SIG-M5 treated with dmso at 0.1 percent for 504 hours (cell line): ENCODE measurements at regions not wholly inside any gene's neighbourhood (a gene's known extent, or its start where the extent isn't known, plus 50 kb on each side); places are given as distances from the start of the nearest gene placed in this dataset.
"Not testable (repeated sequence)": the region's sequence is repeated elsewhere in the genome, so short reads cannot be mapped to it uniquely, and the experiment has no call there.

Experiments used
- DNase-seq: peaks from one replicate; lab custom pipeline; 2025; ENCODE audit not compliant: unreplicated experiment; lab: John Stamatoyannopoulos, UW

DNA sequence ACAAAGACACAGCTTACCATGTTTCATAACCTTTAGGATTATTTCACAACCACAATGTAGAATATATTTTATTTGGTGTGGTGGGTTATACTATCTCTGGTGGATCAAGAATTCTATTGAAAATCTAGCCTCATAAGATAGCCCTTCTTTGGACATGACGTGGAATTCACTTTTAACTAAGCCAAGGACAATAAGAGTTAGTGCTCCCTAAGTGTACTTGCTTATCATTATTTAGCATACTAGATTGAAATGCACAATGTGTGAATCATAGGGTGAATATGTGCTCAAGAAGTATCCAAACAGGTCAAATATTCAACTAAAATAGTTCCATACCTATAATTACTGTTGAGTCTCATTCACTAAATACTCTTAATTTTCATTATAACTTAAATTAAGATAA, 1179.5 kb upstream of the GOT2 start:
- no peak for DNase-seq

DNA sequence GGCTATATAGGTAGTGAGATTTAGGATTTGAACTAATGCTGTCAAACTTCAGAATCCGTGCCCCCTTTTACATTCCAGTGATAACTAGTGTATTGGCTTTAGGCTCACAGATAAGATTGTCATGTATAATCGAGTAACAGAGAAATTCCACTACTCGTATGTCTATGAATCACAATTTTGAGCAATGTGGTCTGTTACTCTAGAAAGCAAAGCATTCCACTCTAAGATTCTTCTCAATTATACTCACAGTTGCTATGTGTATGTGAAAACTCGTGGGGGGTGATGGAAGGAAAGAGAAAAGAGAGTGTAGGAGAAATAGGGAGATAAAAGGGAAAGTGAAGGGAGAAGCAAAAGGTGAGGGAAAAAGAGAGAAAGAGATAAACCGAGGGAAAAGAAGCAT, 1175.1 kb upstream of the GOT2 start:
- no peak for DNase-seq

GRCh38 chr16:59907611-59908010, 1173.5 kb upstream of the GOT2 start:
- no peak for DNase-seq

- DNase-seq, result no peak
Measured at GRCh38 chr16:59905606-59906005, 1171.5 kb upstream of the GOT2 start.

GRCh38 chr16:59905131-59905530, 1171.0 kb upstream of the GOT2 start:
- DNase-seq, result no peak

DNA sequence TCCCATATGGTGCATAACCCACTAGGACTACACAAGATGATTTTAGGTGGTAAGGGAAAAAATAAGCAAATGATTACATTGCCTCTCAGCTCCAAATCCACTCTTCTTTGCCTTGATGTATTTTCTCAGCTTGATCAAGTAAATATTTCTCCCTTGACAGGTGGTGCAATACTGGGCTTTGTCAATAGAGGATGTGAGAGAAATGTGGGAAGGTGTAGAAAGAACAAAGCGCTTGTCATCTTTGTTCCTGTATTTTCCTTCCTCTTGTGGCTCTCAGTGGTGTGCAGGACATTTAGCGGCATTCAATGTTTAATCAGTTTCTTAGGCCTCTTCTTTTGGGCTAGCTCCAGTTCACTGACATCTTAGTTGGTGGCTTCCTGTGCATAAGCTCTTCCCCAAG, 1165.8 kb upstream of the GOT2 start:
- DNase-seq, result peak; percentile 2

- no peak for DNase-seq
Measured at GRCh38 chr16:59892376-59892775, 1158.3 kb upstream of the GOT2 start.

GRCh38 chr16:59887856-59888255, 1153.7 kb upstream of the GOT2 start:
- DNase-seq, result no peak

- no peak for DNase-seq
Measured at GRCh38 chr16:59886021-59886420, 1151.9 kb upstream of the GOT2 start.

DNA sequence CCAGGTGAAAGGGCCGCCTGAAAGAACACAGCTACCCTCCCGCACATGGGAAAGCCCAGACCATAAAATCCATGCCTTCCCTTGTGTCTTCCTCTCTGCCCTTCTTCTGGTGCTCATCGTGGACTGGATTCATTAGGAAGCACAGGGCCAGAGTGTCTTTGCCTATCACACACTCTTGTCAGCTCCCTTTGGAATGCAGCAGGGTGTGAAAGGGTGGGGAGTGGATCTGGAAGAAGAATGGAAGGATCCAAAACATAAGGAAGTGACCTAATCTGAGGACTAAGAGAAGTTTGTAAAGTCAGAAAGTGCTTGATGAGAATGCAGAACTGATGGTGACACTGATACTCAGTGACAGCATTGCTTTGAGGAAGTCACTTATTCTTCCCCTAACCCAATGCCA, 1147.3 kb upstream of the GOT2 start:
- no peak for DNase-seq

DNA sequence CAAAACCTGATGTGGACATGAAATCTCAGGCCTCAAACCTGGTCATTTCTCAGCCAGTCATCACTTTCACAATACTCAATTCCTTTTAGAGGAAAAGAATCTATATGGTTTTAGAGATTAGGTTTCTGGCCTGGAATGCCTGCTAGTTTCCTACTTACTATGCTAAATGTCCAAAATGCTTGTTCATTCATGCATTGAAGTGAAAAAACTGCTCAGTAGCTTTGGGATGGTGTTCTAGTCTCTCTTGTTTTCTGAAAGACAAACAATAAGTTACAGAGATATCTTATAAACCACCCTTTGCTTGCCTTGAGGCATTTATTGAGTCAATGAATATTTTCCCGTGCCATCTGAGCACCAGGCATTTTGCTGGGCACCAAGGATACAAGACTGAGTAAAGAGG, 1146.5 kb upstream of the GOT2 start:
- DNase-seq, result no peak

GRCh38 chr16:59878999-59879398, 1144.9 kb upstream of the GOT2 start:
- no peak for DNase-seq

- DNase-seq, result no peak
Measured at GRCh38 chr16:59878479-59878878, 1144.4 kb upstream of the GOT2 start.

GRCh38 chr16:59864981-59865666, 1131.0 kb upstream of the GOT2 start:
- DNase-seq, result no peak

DNA sequence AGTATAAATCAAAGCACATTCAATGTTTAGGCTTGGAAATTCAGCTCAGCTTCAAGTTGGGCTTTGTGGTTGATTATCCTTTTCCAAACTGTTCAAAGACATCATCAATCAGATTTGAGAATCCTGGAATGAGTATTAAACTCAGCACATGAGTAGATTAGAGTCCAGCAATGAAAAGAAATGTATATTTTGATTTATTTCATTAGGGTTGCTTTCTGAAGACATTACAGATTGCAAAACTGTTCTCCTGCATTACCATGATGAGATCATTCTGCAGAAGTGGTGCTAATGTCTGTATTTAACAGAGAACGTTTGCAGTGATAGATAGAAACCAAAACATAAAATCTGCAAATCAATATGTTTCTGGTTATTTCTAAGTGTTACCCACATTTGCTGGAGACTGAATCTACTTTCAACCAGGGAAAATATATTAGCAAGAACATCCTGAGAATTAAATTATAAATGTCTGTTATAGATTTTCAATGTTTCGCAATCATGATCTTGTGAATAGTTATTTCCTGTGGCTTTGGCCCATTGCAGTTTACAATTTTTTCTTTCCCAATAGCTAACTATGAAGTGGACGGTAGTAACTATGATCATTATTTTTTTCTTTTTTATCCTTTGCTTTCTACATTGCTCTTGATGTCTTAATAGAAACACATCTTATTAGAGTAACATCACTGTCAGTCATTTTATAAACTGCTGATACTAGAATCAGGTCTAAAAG, 1125.7 kb upstream of the GOT2 start:
- DNase-seq, result no peak

GRCh38 chr16:59854846-59855439, 1120.8 kb upstream of the GOT2 start:
- no peak for DNase-seq

DNA sequence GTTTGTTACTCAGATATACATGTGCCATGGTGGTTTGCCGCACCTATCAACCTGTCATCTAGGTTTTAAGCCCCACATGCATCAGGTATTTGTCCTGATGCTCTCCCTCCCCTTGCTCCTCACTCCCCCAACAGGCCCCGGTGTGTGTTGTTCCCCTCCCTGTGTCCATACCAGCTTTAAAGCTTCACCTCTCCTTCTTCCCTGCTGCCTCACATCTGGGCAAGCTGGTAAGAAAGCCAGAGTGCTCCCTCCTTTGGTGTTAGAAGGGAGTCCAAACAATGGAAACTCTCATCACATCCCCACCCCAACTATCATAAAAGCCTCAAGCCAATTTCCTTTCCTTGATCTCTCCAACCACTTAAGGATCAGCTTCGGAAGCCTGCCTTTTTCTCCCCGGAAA, 1115.6 kb upstream of the GOT2 start:
- DNase-seq, result no peak

- no peak for DNase-seq
Measured at GRCh38 chr16:59848296-59848695, 1114.2 kb upstream of the GOT2 start.

DNA sequence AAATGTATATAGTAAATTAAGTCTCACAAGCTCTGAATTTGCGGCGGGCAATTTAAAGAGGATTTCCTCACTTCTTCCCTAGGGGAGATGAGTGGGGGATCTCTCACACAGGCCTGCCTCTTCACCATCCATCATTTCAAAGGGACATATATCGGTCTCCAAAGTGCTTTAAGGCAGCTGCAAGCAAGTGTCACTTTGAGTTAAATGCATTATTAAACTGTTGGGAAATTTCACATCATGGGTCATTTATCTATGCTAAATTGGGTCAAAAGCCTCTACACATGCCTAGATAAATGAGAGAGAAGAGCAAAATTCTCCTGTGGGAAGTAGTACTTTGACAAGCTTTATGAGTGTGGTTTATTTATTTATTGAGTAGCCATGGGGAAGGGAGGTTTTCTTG, 1106.1 kb upstream of the GOT2 start:
- DNase-seq, result no peak

DNA sequence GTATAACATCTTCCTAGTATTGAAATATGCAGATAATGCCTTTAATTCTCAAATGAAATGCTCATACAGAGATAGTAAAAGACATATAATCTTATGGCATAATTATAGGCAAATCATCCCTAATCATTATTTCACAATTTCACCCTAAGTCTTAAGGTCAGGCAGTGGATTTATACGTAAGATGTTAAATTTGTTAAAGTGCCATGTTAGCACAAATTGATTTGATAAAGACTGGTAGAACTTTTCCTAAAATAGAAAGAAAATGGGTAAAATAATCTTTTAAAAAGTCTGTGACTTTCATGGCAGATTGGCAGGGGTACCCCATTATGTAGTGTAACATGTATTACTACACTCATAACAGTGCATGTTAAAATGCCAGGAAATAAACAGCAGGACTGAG, 1092.7 kb upstream of the GOT2 start:
- DNase-seq, result no peak

DNA sequence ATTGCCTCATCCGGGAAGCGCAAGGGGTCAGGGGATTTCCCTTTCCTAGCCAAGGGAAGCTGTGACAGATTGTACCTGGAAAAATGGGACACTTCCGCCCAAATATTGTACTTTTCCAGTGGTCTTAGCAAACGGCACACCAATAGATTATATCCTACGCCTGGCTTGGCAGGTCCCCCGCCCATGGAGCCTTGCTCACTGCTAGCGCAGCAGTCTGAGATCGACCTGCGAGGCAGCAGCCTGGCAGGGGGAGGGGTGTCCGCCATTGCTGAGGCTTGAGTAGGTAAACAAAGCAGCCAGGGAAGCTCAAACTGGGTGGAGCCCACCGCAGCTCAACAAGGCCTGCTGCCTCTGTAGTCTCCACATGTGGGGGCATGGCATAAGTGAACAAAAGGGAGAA, 1075.4 kb upstream of the GOT2 start:
- not testable (repeated sequence) for DNase-seq

DNA sequence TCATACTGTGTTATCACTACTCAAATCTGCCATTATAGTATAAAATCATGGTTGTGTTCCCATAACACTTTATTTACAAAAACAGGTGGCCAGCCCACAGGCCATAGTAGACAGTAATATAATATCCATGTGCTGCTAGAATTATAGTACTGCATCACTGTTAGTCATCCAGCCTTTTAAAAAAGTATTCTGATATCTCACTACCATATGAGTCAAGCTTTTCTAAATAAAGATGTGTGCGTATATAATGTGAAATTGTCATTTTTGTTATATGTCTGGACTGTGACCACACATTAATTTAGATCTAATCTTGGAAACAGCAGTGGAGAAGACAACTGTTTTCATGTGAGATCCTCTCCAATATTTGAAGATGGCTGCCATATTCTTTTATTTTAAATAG, 1049.1 kb upstream of the GOT2 start:
- no peak for DNase-seq
